IMR-90 (cell line): ENCODE measurements at regions not wholly inside any gene's neighbourhood (a gene's known extent, or its start where the extent isn't known, plus 50 kb on each side); places are given as distances from the start of the nearest gene placed in this dataset.

Source experiments
- CEBPB ChIP-seq: IDR thresholded peaks from 2 replicates; pipeline ENCODE4 v1.6.1; 2012; ENCODE audit warnings: low read depth, low read length, improper control_type of control experiment
- CHD1 ChIP-seq: IDR thresholded peaks from 2 replicates; pipeline ENCODE4 v1.6.1; 2012; ENCODE audit warnings: low read depth, low read length, improper control_type of control experiment
- ELK1 ChIP-seq: fragments of 150-350 bp; IDR thresholded peaks from 2 replicates; pipeline ENCODE4 v1.6.1; 2016; ENCODE audit warnings: low read depth, mild to moderate bottlenecking, low read length, moderate library complexity, borderline replicate concordance
- MAFK ChIP-seq: IDR thresholded peaks from 2 replicates; pipeline ENCODE4 v1.6.1; 2012; ENCODE audit warnings: low read depth, low read length, improper control_type of control experiment
- MAZ ChIP-seq: IDR thresholded peaks from 2 replicates; pipeline ENCODE4 v1.6.1; 2012; ENCODE audit warnings: low read depth, mild to moderate bottlenecking, low read length, improper control_type of control experiment, moderate library complexity, borderline replicate concordance
- POLR2A ChIP-seq: IDR thresholded peaks from 2 replicates; pipeline ENCODE4 v1.6.1; 2012; ENCODE audit warnings: mild to moderate bottlenecking, low read depth, low read length
- RAD21 ChIP-seq: IDR thresholded peaks from 2 replicates; pipeline ENCODE4 v1.6.1; 2012; ENCODE audit warnings: low read length, improper control_type of control experiment
- SMC3 ChIP-seq: fragments of 150-350 bp; IDR thresholded peaks from 2 replicates; pipeline ENCODE4 v1.6.1; 2016; ENCODE audit warnings: low read depth, mild to moderate bottlenecking, antibody characterized with exemption, low read length, moderate library complexity
- TF ChIP-seq, protein P1 (sequence below): conservative IDR thresholded peaks from 2 replicates; pipeline ENCODE4 v1.5.1; 2012; ENCODE audit warnings: mild to moderate bottlenecking, low read depth, low read length, improper control_type of control experiment

DNA sequence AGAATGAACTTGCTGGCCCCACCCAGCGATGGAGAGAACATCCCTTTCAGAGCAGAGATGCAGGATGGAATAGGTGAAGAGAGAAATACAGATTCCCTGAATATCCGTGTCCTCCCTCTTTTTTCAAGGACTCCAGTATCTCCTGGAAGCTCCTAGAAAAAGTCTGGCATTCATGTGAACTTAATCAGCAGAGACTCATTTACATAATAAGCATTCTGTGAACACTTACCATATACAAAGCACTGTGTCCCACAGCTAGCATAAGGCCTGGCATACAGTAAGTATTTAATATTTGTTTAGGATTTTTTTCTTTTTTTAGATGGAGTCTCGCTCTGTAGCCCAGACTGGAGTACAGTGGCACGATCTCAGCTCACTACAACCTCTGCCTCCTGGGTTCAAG, 208.5 kb upstream of the RPL38 start:
- no peak for TF ChIP-seq POLR2A
- TF ChIP-seq SMC3, result no peak
- TF ChIP-seq, protein P1, sequence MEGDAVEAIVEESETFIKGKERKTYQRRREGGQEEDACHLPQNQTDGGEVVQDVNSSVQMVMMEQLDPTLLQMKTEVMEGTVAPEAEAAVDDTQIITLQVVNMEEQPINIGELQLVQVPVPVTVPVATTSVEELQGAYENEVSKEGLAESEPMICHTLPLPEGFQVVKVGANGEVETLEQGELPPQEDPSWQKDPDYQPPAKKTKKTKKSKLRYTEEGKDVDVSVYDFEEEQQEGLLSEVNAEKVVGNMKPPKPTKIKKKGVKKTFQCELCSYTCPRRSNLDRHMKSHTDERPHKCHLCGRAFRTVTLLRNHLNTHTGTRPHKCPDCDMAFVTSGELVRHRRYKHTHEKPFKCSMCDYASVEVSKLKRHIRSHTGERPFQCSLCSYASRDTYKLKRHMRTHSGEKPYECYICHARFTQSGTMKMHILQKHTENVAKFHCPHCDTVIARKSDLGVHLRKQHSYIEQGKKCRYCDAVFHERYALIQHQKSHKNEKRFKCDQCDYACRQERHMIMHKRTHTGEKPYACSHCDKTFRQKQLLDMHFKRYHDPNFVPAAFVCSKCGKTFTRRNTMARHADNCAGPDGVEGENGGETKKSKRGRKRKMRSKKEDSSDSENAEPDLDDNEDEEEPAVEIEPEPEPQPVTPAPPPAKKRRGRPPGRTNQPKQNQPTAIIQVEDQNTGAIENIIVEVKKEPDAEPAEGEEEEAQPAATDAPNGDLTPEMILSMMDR, result no peak
- TF ChIP-seq MAZ, result no peak
- no peak for TF ChIP-seq CHD1
- no peak for TF ChIP-seq CEBPB
- TF ChIP-seq ELK1, result no peak
- no peak for TF ChIP-seq MAFK
- no peak for TF ChIP-seq RAD21
